Astrocyte (in vitro differentiated cells and primary cell): ENCODE measurements at regions not wholly inside any gene's neighbourhood (a gene's known extent, or its start where the extent isn't known, plus 50 kb on each side); places are given as distances from the start of the nearest gene placed in this dataset.

Experiments
- DNase-seq: peaks from one replicate; pipeline ENCODE4 v3.0.0-alpha.2; 2010; ENCODE audit warnings: low read depth
- FAIRE-seq: peaks from 2 replicates; lab custom pipeline; 2011; peaks lifted over from hg19 to GRCh38; lab: Jason Lieb, UNC
- H2AFZ ChIP-seq: 2 replicates; pipeline ENCODE4 v1.6.0; 2012; ENCODE audit warnings: low read depth, low read length, inconsistent platforms
- H3K27ac ChIP-seq: 2 replicates; pipeline ENCODE4 v1.5.1; 2011; ENCODE audit warnings: low read depth, low read length, inconsistent platforms
- H3K27me3 ChIP-seq: 2 replicates; pipeline ENCODE4 v1.6.0; 2011; ENCODE audit warnings: low read length, inconsistent platforms; ENCODE audit not compliant: insufficient read depth
- H3K36me3 ChIP-seq: 2 replicates; pipeline ENCODE4 v1.5.1; 2011; ENCODE audit warnings: low read length, inconsistent platforms; ENCODE audit not compliant: insufficient read depth
- H3K4me1 ChIP-seq: 2 replicates; pipeline ENCODE4 v1.5.1; 2011; ENCODE audit warnings: low read length, inconsistent platforms; ENCODE audit not compliant: insufficient read depth
- H3K4me2 ChIP-seq: 2 replicates; pipeline ENCODE4 v1.6.0; 2012; ENCODE audit warnings: low read length, inconsistent platforms
- H3K4me3 ChIP-seq: 2 replicates; pipeline ENCODE4 v1.5.1; 2011; ENCODE audit warnings: low read depth, mild to moderate bottlenecking, low read length, inconsistent platforms; ENCODE audit not compliant: insufficient read depth
- H3K79me2 ChIP-seq: 2 replicates; pipeline ENCODE4 v1.6.0; 2012; ENCODE audit warnings: mild to moderate bottlenecking, low read length, inconsistent platforms; ENCODE audit not compliant: insufficient read depth
- H3K9ac ChIP-seq: 2 replicates; pipeline ENCODE4 v1.6.0; 2012; ENCODE audit warnings: mild to moderate bottlenecking, low read length, inconsistent platforms
- H3K9me3 ChIP-seq: 2 replicates; pipeline ENCODE4 v1.5.1; 2012; ENCODE audit warnings: low read depth, mild to moderate bottlenecking, low read length, inconsistent platforms; ENCODE audit not compliant: insufficient read depth
- H4K20me1 ChIP-seq: 2 replicates; pipeline ENCODE4 v1.6.0; 2012; ENCODE audit warnings: low read length, inconsistent platforms; ENCODE audit not compliant: insufficient read depth
- H3K27ac Mint-ChIP-seq: one replicate; pipeline ENCODE4 v1.8.0; 2021; ENCODE audit warnings: mild to moderate bottlenecking, mixed read lengths; ENCODE audit not compliant: unreplicated experiment
- H3K27me3 Mint-ChIP-seq: one replicate; pipeline ENCODE4 v1.8.0; 2021; ENCODE audit warnings: low read depth, mixed read lengths; ENCODE audit not compliant: unreplicated experiment
- H3K36me3 Mint-ChIP-seq: one replicate; pipeline ENCODE4 v1.8.0; 2021; ENCODE audit warnings: low read depth, mixed read lengths; ENCODE audit not compliant: unreplicated experiment
- H3K4me1 Mint-ChIP-seq: one replicate; pipeline ENCODE4 v1.8.0; 2021; ENCODE audit warnings: low read depth, mixed read lengths; ENCODE audit not compliant: unreplicated experiment
- H3K4me3 Mint-ChIP-seq: one replicate; pipeline ENCODE4 v1.8.0; 2021; ENCODE audit warnings: mild to moderate bottlenecking, moderate library complexity, mixed read lengths; ENCODE audit not compliant: unreplicated experiment
- H3K9me3 Mint-ChIP-seq: one replicate; pipeline ENCODE4 v1.8.0; 2021; ENCODE audit warnings: mild to moderate bottlenecking, mixed read lengths; ENCODE audit not compliant: unreplicated experiment
- EZH2 ChIP-seq: IDR thresholded peaks from 2 replicates; pipeline ENCODE4 v1.6.1; 2012; ENCODE audit warnings: mild to moderate bottlenecking, low read length, inconsistent platforms; ENCODE audit not compliant: insufficient read depth
- TF ChIP-seq, protein P1 (sequence below): IDR thresholded peaks from 2 replicates; pipeline ENCODE4 v1.5.1; 2011; ENCODE audit warnings: low read depth, mild to moderate bottlenecking, inconsistent platforms, low read length, moderate library complexity; ENCODE audit not compliant: insufficient read depth

DNA sequence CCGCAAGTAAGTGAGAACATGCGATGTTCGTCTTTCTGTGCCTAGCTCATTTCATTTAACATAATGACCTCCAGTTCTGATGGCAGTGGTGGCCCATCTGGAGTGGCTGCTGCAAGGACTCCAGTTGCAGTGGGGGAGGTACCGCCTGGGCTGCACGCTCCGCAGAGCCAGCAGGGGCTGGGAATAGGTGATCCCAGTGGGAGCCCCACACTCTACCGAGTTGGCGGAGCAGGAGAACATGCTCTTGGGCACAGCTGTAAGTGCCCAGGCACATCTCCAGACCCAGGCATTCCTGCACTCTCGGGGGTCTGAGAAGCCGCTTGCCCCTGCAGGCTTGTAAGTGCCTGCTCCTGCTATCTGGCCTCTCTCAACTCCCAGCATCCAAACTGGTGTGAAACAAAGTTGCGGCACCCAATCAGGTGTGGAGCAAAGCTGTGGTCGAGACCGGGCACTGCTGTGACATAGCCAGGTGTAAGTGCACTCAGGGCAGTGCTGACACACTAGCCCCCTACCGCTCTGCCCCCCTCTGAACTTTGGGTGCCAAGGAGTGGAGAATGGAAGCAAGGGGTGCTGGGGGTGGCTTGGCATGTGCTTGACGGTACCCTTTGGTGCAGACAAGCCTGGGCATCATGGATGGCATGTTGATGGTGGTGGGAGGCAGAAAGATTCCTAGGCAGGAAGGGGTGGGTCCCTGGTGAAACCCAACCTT, 130.2 kb downstream of the HTR1B start:
- H3K27ac Mint-ChIP-seq = no peak overlapping the region
- Histone ChIP-seq H3K36me3 (no peaks in the 10 kb centered on the region), H3K9me3 (peaks cover 12% of the 10 kb centered on the region), H2AFZ (no peak overlapping the region), H3K27me3 (no peaks in the 10 kb centered on the region), H3K4me2 (no peak overlapping the region), H3K4me3 (no peak overlapping the region), H4K20me1 (no peaks in the 10 kb centered on the region), H3K27ac (no peak overlapping the region), H3K79me2 (no peaks in the 10 kb centered on the region), H3K9ac (no peak overlapping the region), H3K4me1 (no peaks in the 10 kb centered on the region)
- H3K4me3 Mint-ChIP-seq = no peak overlapping the region
- DNase-seq (no peak), FAIRE-seq (no peak)
- H3K36me3 Mint-ChIP-seq = peaks cover 7% of the 10 kb centered on the region
- no peaks in the 10 kb centered on the region for H3K27me3 Mint-ChIP-seq
- TF ChIP-seq, protein P1, sequence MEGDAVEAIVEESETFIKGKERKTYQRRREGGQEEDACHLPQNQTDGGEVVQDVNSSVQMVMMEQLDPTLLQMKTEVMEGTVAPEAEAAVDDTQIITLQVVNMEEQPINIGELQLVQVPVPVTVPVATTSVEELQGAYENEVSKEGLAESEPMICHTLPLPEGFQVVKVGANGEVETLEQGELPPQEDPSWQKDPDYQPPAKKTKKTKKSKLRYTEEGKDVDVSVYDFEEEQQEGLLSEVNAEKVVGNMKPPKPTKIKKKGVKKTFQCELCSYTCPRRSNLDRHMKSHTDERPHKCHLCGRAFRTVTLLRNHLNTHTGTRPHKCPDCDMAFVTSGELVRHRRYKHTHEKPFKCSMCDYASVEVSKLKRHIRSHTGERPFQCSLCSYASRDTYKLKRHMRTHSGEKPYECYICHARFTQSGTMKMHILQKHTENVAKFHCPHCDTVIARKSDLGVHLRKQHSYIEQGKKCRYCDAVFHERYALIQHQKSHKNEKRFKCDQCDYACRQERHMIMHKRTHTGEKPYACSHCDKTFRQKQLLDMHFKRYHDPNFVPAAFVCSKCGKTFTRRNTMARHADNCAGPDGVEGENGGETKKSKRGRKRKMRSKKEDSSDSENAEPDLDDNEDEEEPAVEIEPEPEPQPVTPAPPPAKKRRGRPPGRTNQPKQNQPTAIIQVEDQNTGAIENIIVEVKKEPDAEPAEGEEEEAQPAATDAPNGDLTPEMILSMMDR = no peak
- no peak for TF ChIP-seq EZH2
- no peaks in the 10 kb centered on the region for H3K9me3 Mint-ChIP-seq
- no peaks in the 10 kb centered on the region for H3K4me1 Mint-ChIP-seq

- peaks cover 2% of the 10 kb centered on the region for H3K4me1 Mint-ChIP-seq
- H3K36me3 Mint-ChIP-seq = peaks cover 7% of the 10 kb centered on the region
- H3K4me3 ChIP-seq = no peak overlapping the region
- H2AFZ ChIP-seq = no peak overlapping the region
- H3K9ac ChIP-seq = no peak overlapping the region
- TF ChIP-seq, protein P1 = no peak
- TF ChIP-seq EZH2 = no peak
- H4K20me1 ChIP-seq = no peaks in the 10 kb centered on the region
- no peaks in the 10 kb centered on the region for H3K9me3 ChIP-seq
- H3K36me3 ChIP-seq = no peaks in the 10 kb centered on the region
- no peaks in the 10 kb centered on the region for H3K27me3 Mint-ChIP-seq
- H3K27ac ChIP-seq = no peak overlapping the region
- FAIRE-seq (no peak), DNase-seq (no peak)
- H3K27ac Mint-ChIP-seq = no peak overlapping the region
- H3K4me2 ChIP-seq = no peak overlapping the region
- H3K27me3 ChIP-seq = no peaks in the 10 kb centered on the region
- no peaks in the 10 kb centered on the region for H3K9me3 Mint-ChIP-seq
- H3K4me3 Mint-ChIP-seq = no peak overlapping the region
- H3K79me2 ChIP-seq = no peaks in the 10 kb centered on the region
- no peaks in the 10 kb centered on the region for H3K4me1 ChIP-seq
Observed at GRCh38 chr6:77326711-77327110, 136.6 kb downstream of the HTR1B start.

DNA sequence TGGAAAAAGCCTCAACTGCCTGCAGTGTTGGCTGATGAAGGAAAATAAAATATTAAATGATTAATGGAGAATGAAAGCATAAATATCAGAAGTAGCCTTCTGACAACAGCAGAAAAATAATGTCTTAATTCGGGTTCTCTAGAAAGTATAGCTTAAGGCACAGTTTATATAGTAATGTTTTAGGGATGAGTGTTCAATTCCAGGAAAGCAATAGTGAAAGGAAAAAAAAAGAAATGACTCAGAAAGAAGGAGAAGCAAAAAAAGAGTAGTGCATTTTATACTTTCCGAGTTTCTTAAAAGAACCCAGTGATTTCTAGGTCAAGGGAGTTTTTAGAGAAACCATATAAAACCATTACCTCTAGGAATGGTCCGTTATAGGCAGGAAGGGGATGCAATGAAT, 137.3 kb downstream of the HTR1B start:
- Mint-ChIP-seq H3K27me3 (no peaks in the 10 kb centered on the region), H3K4me1 (peaks cover 2% of the 10 kb centered on the region), H3K4me3 (no peak overlapping the region), H3K36me3 (peaks cover 7% of the 10 kb centered on the region), H3K9me3 (no peaks in the 10 kb centered on the region), H3K27ac (no peak overlapping the region)
- H3K36me3 ChIP-seq = no peaks in the 10 kb centered on the region
- H3K4me3 ChIP-seq = no peak overlapping the region
- no peak for FAIRE-seq
- peak; percentile 0 for DNase-seq
- no peak overlapping the region for H3K27ac ChIP-seq
- H3K27me3 ChIP-seq = no peaks in the 10 kb centered on the region
- no peaks in the 10 kb centered on the region for H3K9me3 ChIP-seq
- H3K9ac ChIP-seq = no peak overlapping the region
- no peak overlapping the region for H2AFZ ChIP-seq
- TF ChIP-seq, protein P1 = no peak
- TF ChIP-seq EZH2 = no peak
- H3K4me2 ChIP-seq = no peak overlapping the region
- H4K20me1 ChIP-seq = no peaks in the 10 kb centered on the region
- H3K4me1 ChIP-seq = no peaks in the 10 kb centered on the region
- H3K79me2 ChIP-seq = no peaks in the 10 kb centered on the region
